ENCODE measurements at regions not wholly inside any gene's neighbourhood (a gene's known extent, or its start where the extent isn't known, plus 50 kb on each side); places are given as distances from the start of the nearest gene placed in this dataset.

- peak; percentile 60; the same call in 1 of the 2 replicates for TF ChIP-seq ISL2 (CRISPR knock-in tag; IDR thresholded peaks at IDR 0.05)
- TF ChIP-seq PCBP2 (optimal IDR thresholded peaks at IDR 0.05; ENCODE audit: low read depth, low read length, poor library complexity, severe bottlenecking): no peak
- peak; percentile 44 for TF ChIP-seq FOXA3 (CRISPR knock-in tag; IDR thresholded peaks at IDR 0.05)
- 0 out of 2 replicates have a peak, but pooled peaks have one; percentile 21 for TF ChIP-seq ZNF503 (CRISPR knock-in tag; IDR thresholded peaks at IDR 0.05)
- TF ChIP-seq, protein P1, sequence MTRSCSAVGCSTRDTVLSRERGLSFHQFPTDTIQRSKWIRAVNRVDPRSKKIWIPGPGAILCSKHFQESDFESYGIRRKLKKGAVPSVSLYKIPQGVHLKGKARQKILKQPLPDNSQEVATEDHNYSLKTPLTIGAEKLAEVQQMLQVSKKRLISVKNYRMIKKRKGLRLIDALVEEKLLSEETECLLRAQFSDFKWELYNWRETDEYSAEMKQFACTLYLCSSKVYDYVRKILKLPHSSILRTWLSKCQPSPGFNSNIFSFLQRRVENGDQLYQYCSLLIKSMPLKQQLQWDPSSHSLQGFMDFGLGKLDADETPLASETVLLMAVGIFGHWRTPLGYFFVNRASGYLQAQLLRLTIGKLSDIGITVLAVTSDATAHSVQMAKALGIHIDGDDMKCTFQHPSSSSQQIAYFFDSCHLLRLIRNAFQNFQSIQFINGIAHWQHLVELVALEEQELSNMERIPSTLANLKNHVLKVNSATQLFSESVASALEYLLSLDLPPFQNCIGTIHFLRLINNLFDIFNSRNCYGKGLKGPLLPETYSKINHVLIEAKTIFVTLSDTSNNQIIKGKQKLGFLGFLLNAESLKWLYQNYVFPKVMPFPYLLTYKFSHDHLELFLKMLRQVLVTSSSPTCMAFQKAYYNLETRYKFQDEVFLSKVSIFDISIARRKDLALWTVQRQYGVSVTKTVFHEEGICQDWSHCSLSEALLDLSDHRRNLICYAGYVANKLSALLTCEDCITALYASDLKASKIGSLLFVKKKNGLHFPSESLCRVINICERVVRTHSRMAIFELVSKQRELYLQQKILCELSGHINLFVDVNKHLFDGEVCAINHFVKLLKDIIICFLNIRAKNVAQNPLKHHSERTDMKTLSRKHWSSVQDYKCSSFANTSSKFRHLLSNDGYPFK (CRISPR knock-in tag; IDR thresholded peaks at IDR 0.05; ENCODE audit: borderline replicate concordance): no peak
- TF ChIP-seq ZNF10 (CRISPR knock-in tag; IDR thresholded peaks at IDR 0.05; ENCODE audit: borderline replicate concordance, low read depth): no peak
- no peak for TF ChIP-seq TRIM24 (CRISPR knock-in tag; IDR thresholded peaks at IDR 0.05)
- TF ChIP-seq, protein P2, sequence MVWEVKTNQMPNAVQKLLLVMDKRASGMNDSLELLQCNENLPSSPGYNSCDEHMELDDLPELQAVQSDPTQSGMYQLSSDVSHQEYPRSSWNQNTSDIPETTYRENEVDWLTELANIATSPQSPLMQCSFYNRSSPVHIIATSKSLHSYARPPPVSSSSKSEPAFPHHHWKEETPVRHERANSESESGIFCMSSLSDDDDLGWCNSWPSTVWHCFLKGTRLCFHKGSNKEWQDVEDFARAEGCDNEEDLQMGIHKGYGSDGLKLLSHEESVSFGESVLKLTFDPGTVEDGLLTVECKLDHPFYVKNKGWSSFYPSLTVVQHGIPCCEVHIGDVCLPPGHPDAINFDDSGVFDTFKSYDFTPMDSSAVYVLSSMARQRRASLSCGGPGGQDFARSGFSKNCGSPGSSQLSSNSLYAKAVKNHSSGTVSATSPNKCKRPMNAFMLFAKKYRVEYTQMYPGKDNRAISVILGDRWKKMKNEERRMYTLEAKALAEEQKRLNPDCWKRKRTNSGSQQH (CRISPR knock-in tag; IDR thresholded peaks at IDR 0.05; ENCODE audit: low read depth): no peak
- no peak for TF ChIP-seq HMGXB4 (CRISPR knock-in tag; IDR thresholded peaks at IDR 0.05; ENCODE audit: borderline replicate concordance in 1 of 2, low read depth in 1 of 2)
- TF ChIP-seq MTERF4 (CRISPR knock-in tag; IDR thresholded peaks at IDR 0.05): no peak
- TF ChIP-seq NAIF1 (CRISPR knock-in tag; IDR thresholded peaks at IDR 0.05; ENCODE audit: borderline replicate concordance): no peak
- no peak for TF ChIP-seq JARID2 (CRISPR knock-in tag; IDR thresholded peaks at IDR 0.05; ENCODE audit: insufficient replicate concordance)
- no peak for TF ChIP-seq ZSCAN12 (CRISPR knock-in tag; IDR thresholded peaks at IDR 0.05)
- no peak for TF ChIP-seq POLR2AphosphoS2 (IDR thresholded peaks at IDR 0.05; ENCODE audit: low read depth, low read length)
- no peak for TF ChIP-seq STAG1 (CRISPR knock-in tag; IDR thresholded peaks at IDR 0.05)
- TF ChIP-seq TOE1 (CRISPR knock-in tag; IDR thresholded peaks at IDR 0.05): no peak
- TF ChIP-seq HDAC1 (CRISPR knock-in tag; IDR thresholded peaks at IDR 0.05): 0 out of 2 replicates have a peak, but pooled peaks have one; percentile 15
Measured at GRCh38 chr1:80882553-80882952, 918.2 kb upstream of the ADGRL2 start (continued).

All from HepG2 (cell line).